ENCODE measurements at regions not wholly inside any gene's neighbourhood (a gene's known extent, or its start where the extent isn't known, plus 50 kb on each side); places are given as distances from the start of the nearest gene placed in this dataset.
"Not testable (repeated sequence)": the region's sequence is repeated elsewhere in the genome, so short reads cannot be mapped to it uniquely, and the experiment has no call there.

DNA sequence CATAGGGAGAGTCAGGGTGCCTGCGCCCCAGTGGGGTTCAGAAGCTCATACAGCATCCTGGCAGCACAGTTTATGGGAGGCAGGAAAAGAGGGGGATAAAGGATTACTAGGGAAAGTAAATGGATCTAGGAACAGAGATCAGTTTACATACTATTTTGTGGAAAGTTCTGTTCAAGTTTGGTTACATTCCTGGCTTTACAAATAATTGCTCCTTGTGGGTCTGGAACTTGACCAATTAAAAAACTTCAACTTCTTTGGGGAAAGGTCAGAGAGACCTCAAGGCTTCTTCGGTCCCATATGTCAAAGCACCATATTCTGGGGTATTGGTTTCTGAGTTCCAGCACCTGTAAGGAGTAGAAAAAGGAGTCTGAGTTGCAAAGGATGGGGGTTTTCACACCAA, 64.1 kb downstream of the ZDHHC19 start:
- no peak for DNase-seq

- DNase-seq: no peak
Measured at GRCh38 chr3:196145468-196146262, 63.8 kb upstream of the TFRC start.

GRCh38 chr3:196144383-196145105, 62.7 kb upstream of the TFRC start:
- DNase-seq: peak; percentile 78

GRCh38 chr3:196143708-196144382, 62.0 kb upstream of the TFRC start:
- no peak for DNase-seq

DNA sequence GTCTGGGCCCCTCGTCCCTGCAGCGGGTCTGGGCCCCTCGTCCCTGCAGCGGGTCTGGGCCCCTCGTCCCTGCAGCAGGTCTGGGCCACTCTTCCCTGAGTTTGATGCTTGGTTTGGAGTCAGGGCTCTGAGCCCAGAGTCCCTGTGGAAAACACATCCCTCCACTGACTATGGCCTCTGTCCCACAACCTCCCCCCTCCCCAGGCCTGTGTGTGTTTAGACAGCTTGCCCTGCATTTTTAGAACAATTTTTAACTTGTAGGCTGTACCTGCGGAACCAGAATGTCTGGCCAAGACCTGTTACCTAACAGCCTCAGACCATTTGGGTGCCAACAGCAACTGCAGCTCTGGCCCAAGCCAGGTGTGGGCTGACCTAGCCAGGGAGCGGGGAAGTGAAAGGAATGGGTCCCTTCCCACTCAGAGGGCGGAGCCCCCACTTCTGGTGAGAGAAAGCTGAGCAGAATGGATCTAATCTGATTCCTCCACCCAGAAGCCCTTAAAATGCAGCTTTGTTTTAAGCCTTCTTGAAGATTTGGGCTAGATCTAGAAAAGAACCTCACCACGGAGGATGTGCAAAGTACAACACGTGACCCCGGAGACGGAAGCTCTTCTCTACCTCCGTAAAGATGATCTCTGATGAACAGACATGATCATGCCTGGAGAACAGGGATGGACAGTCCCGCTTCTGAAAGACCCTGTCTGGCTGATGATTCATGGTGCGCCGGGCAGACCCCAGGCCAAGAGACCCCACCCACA, 60.5 kb upstream of the TFRC start:
- DNase-seq: no peak

GRCh38 chr3:196141866-196142201, 59.9 kb upstream of the TFRC start:
- DNase-seq: no peak

DNA sequence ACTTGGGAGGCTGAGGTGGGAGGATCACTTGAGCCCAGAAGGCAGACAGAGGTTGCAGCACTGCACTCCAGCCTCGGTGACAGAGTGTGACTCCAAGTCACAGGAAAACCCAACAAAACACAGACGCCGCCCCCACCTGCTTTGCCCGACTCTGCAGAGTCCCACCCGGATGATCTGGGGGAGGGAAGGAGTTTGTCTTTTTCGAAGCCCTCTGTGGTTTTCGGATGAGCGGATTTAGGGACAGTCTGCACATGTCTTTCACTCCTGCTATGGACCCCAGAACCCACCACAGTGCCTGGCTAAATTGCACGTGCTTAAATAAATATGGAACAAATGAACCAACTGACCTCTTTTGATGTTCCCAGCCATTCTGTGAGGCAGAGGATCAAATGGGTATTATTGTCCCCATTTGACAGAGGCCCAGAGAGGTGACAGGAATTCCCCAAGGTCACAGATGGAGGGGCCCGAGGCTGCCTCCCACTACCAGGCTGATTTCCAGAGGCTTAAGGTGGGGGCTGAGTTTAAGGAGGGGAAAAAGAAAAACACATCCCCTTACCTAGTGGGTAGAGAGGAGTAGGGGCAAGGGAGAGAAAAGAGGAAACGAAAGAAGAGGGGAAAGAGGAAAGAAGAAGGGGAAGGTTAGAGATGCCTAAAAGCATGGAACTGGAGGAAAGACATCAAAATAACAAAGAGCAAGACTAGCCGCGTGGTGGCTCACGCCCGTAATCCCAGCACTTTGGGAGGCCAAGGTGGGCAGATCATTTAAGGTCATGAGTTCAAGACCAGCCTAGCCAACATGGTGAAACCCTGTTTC, 59.4 kb upstream of the TFRC start:
- no peak for DNase-seq

DNA sequence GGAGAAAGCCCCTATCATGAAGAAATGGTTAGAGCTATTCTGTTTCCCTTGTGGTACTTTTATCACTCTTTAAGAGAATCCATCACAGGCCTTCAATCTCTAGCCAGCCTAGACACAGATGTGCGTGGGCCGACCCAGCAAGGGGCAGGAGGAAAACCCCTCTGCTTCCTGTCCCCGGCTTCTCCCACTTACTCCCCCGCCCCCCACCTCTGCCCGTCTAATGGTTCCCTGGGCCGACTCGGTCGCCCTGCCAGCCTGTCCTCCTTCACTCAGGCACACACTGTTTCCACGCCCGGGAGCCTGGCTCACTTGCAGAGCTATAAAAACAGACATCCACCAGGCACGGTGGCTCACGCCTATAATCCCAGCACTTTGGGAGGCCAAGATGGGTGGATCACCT, 58.3 kb upstream of the TFRC start:
- no peak for DNase-seq

GRCh38 chr3:196139281-196139680, 57.4 kb upstream of the TFRC start:
- no peak for DNase-seq

GRCh38 chr3:196138482-196139254, 56.8 kb upstream of the TFRC start:
- peak; percentile 17 for DNase-seq

- DNase-seq: not testable (repeated sequence)
Measured at GRCh38 chr3:196136640-196136989, 54.7 kb upstream of the TFRC start.

- DNase-seq: no peak
Measured at GRCh38 chr3:196135693-196136639, 54.1 kb upstream of the TFRC start.

DNA sequence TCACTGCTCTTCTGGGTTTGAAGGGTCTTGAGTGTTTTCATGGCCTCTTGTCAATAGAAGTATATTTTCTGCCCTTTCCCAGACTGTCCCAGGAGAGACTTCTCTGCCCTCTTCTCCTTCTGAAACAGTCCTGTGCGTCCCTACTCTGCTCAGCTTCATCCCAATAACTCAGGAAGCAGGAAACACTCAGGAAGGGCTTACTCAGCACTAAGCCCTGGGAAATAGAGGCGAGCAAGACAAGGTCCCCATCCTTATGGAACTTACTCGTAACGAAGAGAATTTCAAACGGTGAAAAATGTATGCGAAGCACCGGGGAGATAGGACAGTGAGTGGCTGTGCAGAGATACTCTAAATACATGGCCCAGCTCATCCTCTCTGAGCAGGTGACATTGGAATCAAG, 52.8 kb upstream of the TFRC start:
- no peak for DNase-seq

- not testable (repeated sequence) for DNase-seq
Measured at GRCh38 chr3:196133869-196134268, 52.0 kb upstream of the TFRC start.

GRCh38 chr3:196131921-196132320, 50.0 kb upstream of the TFRC start:
- no peak for DNase-seq

All from fibroblast of skin of back (primary cell).